ENCODE measurements at regions not wholly inside any gene's neighbourhood (a gene's known extent, or its start where the extent isn't known, plus 50 kb on each side); places are given as distances from the start of the nearest gene placed in this dataset.

GRCh38 chr10:2207246-2207922, 470.1 kb upstream of the ADARB2 start:
- H3K79me2 ChIP-seq: no peaks in the 10 kb centered on the region
- H3K27ac ChIP-seq: no peak overlapping the region
- TF ChIP-seq CTCF (IDR thresholded peaks at IDR 0.05; ENCODE audit: poor library complexity) (no peak), EZH2phosphoT487 (IDR thresholded peaks at IDR 0.05; ENCODE audit: low read depth, severe bottlenecking, unreplicated experiment) (no peak), EZH2 (IDR thresholded peaks at IDR 0.05; ENCODE audit: borderline replicate concordance) (no peak)
- 96% methylated on average over 27 of the region's 27 CpGs for WGBS (ENCODE audit: low lambda C conversion rate, missing lambda C conversion rate)
- no peak for DNase-seq (ENCODE audit: low spot score)
- H3K4me3 ChIP-seq: no peak overlapping the region
- H4K20me1 ChIP-seq (ENCODE audit: insufficient read depth, poor library complexity, severe bottlenecking): no peaks in the 10 kb centered on the region
- H3K4me1 ChIP-seq (ENCODE audit: insufficient read depth): no peaks in the 10 kb centered on the region
- no peaks in the 10 kb centered on the region for H3K36me3 ChIP-seq (replicated peaks; ENCODE audit: insufficient read depth, low read depth)
- H3K9me3 ChIP-seq (ENCODE audit: low read depth): no peaks in the 10 kb centered on the region
- H3K4me2 ChIP-seq: no peak overlapping the region
- no peaks in the 10 kb centered on the region for H3K27me3 ChIP-seq
- no peak overlapping the region for H2AFZ ChIP-seq
- H3K9me2 ChIP-seq (replicated peaks; ENCODE audit: insufficient read depth): no peaks in the 10 kb centered on the region

GRCh38 chr10:2205406-2205805, 468.1 kb upstream of the ADARB2 start:
- no peak for TF ChIP-seq EZH2 (IDR thresholded peaks at IDR 0.05; ENCODE audit: borderline replicate concordance)
- TF ChIP-seq CTCF (IDR thresholded peaks at IDR 0.05; ENCODE audit: poor library complexity): no peak
- no peak for TF ChIP-seq EZH2phosphoT487 (IDR thresholded peaks at IDR 0.05; ENCODE audit: low read depth, severe bottlenecking, unreplicated experiment)
- Histone ChIP-seq H3K9me3 (ENCODE audit: low read depth) (no peaks in the 10 kb centered on the region), H4K20me1 (ENCODE audit: insufficient read depth, poor library complexity, severe bottlenecking) (no peaks in the 10 kb centered on the region), H3K4me3 (no peak overlapping the region), H3K36me3 (replicated peaks; ENCODE audit: insufficient read depth, low read depth) (no peaks in the 10 kb centered on the region), H3K27ac (no peak overlapping the region), H3K27me3 (no peaks in the 10 kb centered on the region), H3K79me2 (no peaks in the 10 kb centered on the region), H2AFZ (no peak overlapping the region), H3K4me2 (no peak overlapping the region), H3K9me2 (replicated peaks; ENCODE audit: insufficient read depth) (no peaks in the 10 kb centered on the region), H3K4me1 (ENCODE audit: insufficient read depth) (no peaks in the 10 kb centered on the region)
- WGBS (ENCODE audit: low lambda C conversion rate, missing lambda C conversion rate): 65% methylated on average over 2 of the region's 2 CpGs
- DNase-seq (ENCODE audit: low spot score): no peak

GRCh38 chr10:2202401-2202800, 465.1 kb upstream of the ADARB2 start:
- no peaks in the 10 kb centered on the region for H3K9me3 ChIP-seq (ENCODE audit: low read depth)
- no peaks in the 10 kb centered on the region for H3K27me3 ChIP-seq
- no peak overlapping the region for H3K4me3 ChIP-seq
- DNase-seq (ENCODE audit: low spot score): no peak
- no peaks in the 10 kb centered on the region for H3K36me3 ChIP-seq (replicated peaks; ENCODE audit: insufficient read depth, low read depth)
- no peak overlapping the region for H3K27ac ChIP-seq
- no peak overlapping the region for H2AFZ ChIP-seq
- WGBS (ENCODE audit: low lambda C conversion rate, missing lambda C conversion rate): 39% methylated on average over 8 of the region's 8 CpGs
- H3K4me2 ChIP-seq: no peak overlapping the region
- no peaks in the 10 kb centered on the region for H3K4me1 ChIP-seq (ENCODE audit: insufficient read depth)
- TF ChIP-seq EZH2phosphoT487 (IDR thresholded peaks at IDR 0.05; ENCODE audit: low read depth, severe bottlenecking, unreplicated experiment): no peak
- no peaks in the 10 kb centered on the region for H4K20me1 ChIP-seq (ENCODE audit: insufficient read depth, poor library complexity, severe bottlenecking)
- no peaks in the 10 kb centered on the region for H3K9me2 ChIP-seq (replicated peaks; ENCODE audit: insufficient read depth)
- no peaks in the 10 kb centered on the region for H3K79me2 ChIP-seq

- no peak overlapping the region for H3K27ac ChIP-seq
- no peaks in the 10 kb centered on the region for H3K79me2 ChIP-seq
- WGBS (ENCODE audit: low lambda C conversion rate, missing lambda C conversion rate): 81% methylated on average over 6 of the region's 6 CpGs
- no peak overlapping the region for H3K4me2 ChIP-seq
- no peaks in the 10 kb centered on the region for H3K4me1 ChIP-seq (ENCODE audit: insufficient read depth)
- no peak overlapping the region for H3K4me3 ChIP-seq
- no peaks in the 10 kb centered on the region for H3K9me2 ChIP-seq (replicated peaks; ENCODE audit: insufficient read depth)
- no peaks in the 10 kb centered on the region for H3K9me3 ChIP-seq (ENCODE audit: low read depth)
- no peaks in the 10 kb centered on the region for H3K27me3 ChIP-seq
- TF ChIP-seq EZH2 (IDR thresholded peaks at IDR 0.05; ENCODE audit: borderline replicate concordance): no peak
- no peaks in the 10 kb centered on the region for H3K36me3 ChIP-seq (replicated peaks; ENCODE audit: insufficient read depth, low read depth)
- H4K20me1 ChIP-seq (ENCODE audit: insufficient read depth, poor library complexity, severe bottlenecking): no peaks in the 10 kb centered on the region
- no peak overlapping the region for H2AFZ ChIP-seq
- no peak for DNase-seq (ENCODE audit: low spot score)
These were observed 464.3 kb upstream of the ADARB2 start for GRCh38 chr10:2201534-2202099.
